ENCODE measurements at regions not wholly inside any gene's neighbourhood (a gene's known extent, or its start where the extent isn't known, plus 50 kb on each side); places are given as distances from the start of the nearest gene placed in this dataset.

- no peak for DNase-seq
Observed at GRCh38 chr2:239864247-239865058, 160.7 kb downstream of the NDUFA10 start.

DNA sequence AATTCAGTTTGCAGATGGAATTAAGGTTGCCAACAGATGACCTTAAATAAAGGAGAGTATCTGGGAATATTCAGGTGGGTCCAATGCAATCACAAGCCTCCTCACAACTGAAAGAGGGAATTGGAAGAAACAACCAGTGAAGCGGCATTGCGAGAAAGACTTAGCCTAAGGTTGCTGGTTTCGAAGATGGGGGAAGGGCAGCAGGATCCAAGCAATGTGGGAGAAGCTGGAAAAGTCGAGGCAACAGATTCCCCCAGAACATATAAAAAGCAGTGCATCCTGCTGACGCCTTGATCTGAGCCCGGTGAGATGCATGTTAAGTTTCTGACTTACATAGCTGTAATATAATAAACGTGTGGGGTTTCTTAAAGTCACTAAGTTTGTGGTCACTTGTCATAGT is 162.5 kb downstream of the NDUFA10 start:
- no peak for DNase-seq

- peak; percentile 89 for DNase-seq
Observed at GRCh38 chr2:239858179-239858578, 167.0 kb downstream of the NDUFA10 start.

GRCh38 chr2:239857591-239857990 is 167.6 kb downstream of the NDUFA10 start:
- no peak for DNase-seq

DNA sequence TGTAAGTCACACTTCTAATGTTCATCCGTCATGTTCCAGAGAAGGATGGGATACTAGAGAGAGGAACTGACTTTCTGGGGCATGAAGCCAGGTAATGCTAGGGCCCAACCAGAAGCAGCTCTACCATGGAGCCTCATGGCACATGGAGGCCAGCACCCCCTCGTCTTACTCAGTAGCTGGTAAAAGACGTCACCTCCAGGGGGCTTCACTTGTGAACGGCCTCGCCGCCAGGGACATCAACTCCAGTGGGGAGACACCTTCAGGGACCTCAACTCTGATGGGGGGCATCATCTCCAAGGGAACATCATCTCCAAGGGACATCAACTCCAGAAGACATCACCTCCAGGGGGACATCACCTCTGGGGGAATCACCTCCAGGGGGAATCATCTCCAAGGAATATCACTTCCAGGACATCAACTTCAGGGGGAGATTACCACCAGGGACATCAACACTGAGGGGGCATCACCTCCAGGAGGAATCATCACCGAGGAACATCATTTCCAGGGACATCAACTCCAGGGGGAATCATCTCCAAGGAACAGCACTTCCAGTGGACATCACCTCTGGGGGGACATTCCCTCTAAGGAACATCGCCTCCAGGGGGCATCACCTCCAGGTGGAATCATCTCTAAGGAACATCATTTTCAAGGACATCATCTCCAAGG is 168.4 kb downstream of the NDUFA10 start:
- DNase-seq: no peak

GRCh38 chr2:239855863-239856587 is 169.1 kb downstream of the NDUFA10 start:
- no peak for DNase-seq

DNA sequence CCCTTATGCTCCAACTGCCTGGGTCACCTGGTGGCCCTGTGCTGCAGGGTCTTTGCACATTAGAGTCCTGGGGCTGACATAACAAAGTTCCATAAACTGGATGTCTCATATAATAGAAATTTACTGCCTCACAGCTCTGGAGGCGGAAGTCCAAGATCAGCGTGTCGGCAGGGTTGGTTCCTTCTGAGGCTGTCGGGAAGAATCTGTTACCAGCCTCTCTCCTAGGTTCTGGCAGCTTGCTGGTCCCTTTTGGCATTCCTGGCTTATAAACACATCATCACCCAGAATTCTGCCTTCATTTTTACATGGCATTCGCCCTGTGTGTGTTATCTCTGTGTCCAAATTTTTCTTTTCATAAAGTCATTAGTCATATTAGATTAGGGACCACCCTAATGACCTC is 170.5 kb downstream of the NDUFA10 start:
- no peak for DNase-seq

GRCh38 chr2:239853706-239854327 is 171.3 kb downstream of the NDUFA10 start:
- DNase-seq: no peak

DNA sequence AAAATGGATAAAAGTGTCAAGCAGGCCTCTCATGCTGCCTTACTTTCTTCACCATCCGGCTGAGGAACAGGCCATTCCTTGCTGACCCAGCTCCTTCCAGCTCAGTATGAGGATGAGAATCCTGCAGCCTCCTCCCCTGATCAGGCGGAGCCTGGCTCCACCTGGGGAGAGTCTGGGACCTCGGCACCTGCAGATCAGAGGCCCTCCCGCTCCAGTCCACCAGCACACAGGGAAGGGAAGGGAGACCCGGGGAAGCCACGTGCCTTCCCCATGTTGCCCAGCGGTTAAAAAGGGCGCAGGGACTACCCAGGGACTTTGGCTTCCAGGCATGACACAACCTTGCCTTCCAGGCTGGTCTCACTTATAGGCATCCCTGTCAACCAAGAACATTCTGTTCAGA is 172.0 kb downstream of the NDUFA10 start:
- no peak for DNase-seq

- no peak for DNase-seq
Observed at GRCh38 chr2:239852272-239852671, 172.9 kb downstream of the NDUFA10 start.

DNA sequence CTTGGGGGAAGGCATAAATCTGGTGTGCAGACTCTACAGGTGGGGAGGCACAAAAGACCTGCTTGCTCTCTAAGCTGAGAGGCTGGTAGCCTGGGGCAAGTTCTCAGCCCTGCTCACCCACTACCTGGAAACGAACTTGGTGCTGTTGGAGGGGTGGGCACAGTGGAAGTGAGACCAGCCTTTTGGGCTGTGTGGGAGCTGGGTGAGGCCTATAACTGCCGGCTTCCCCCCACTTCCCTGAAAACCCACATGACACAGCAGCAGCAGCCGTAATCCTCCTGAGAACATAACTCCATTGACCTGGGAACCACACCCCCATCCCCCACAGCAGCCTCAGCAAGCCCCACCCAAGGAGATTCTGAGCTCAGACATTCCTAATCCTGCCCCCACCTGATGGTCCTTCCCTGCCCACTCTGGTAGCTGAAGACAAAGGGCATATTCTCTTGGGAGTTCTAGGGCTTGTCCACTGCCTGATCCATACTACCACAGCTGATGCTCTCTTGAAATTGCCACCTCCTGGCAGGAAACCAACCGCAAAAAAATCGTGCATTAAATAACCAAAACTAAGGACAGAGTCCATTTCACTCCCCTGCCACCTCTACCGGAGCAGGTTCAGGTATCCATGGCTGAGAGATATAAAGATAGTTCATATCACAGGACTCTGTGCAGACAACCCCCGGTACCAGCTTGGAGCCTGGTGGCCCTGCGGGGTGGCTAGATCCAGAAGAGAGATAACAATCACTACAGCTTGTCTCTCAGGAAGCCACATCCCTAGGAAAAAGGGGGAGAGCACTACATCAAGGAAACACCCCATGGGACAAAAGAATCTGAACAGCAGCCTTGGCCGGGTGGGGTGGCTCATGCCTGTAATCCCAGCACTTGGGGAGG is 178.1 kb downstream of the NDUFA10 start:
- DNase-seq: peak; percentile 49

DNA sequence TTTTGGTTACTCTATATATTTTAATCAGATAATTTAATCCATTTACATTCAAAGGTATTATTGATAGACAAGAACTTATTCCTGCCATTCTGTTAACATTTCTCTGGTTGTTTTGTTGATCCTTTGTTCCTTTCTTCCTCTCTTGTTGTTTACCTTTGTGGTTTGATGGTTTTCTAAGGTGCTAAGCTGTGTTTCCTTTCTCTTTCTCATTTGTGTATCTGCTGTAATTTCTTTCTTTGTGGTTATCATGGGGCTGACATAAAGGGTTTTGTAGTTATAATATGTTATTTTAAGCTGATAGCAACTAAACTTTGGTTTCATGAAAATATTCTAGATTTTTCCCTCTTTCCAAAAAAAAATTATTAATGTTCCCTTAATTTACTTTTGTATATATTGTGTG is 179.2 kb downstream of the NDUFA10 start:
- no peak for DNase-seq

- DNase-seq: no peak
Observed at GRCh38 chr2:239839306-239839705, 185.8 kb downstream of the NDUFA10 start.

GRCh38 chr2:239836021-239836765 is 188.9 kb downstream of the NDUFA10 start:
- no peak for DNase-seq

GRCh38 chr2:239835056-239835455 is 190.1 kb downstream of the NDUFA10 start:
- no peak for DNase-seq

DNA sequence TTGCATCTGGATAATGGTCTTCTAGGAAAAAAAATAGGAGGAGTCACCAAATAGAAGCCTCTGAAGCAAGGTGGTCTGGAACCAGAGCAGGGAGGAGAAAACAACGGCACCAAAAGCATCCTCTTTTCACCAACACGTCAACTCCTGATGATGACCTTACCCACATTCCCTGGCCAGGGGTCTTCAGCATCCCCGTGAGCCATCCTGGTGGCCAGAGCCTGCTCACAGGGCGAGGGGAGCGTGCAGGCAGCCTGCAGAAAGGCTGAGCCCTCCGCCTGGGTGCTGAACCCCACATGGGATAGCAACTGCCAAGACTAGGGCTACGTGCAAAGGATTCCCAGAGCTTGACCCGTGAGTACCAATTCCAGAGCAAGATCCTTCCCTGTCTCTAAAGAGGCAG is 191.0 kb downstream of the NDUFA10 start:
- DNase-seq: no peak

- DNase-seq: no peak
Observed at GRCh38 chr2:239833269-239834109, 191.7 kb downstream of the NDUFA10 start.

DNA sequence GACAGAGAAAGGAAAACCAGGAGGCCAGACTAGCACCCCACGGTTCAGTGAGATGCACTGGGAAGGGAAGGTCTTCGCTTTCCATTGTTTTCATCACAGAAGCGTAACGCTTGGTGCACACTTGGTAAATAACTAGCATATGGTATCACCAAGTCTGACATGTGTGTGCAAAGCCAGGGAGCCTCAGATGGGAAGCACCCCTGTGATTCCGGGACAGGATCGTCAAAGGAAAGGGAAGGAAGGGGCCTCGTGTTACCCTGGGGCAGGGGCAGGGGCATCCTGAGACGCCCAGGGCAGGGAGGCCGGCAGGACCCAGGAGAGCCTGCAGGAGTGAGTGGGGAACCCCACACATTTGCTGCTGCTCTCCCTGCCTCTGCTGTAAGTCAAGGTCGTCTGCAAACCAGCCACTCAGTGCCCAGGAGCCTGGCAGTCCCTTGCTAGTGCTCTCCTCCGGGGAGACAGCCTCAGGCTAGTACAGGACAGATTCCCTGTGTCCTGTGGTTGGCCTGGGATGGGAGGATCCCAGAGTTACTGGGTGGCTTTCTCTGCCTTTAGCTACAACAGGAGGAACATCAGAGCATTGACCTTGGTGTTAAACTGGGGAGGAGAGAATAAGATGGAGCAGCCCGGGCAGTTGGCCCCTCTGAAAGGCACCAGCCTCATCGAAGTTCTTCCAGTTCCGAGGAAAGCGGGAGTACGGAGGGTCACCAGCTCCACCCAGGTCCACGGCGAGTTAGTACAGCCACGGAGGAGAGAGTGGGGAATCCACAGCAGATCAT is 192.5 kb downstream of the NDUFA10 start:
- DNase-seq: no peak

DNA sequence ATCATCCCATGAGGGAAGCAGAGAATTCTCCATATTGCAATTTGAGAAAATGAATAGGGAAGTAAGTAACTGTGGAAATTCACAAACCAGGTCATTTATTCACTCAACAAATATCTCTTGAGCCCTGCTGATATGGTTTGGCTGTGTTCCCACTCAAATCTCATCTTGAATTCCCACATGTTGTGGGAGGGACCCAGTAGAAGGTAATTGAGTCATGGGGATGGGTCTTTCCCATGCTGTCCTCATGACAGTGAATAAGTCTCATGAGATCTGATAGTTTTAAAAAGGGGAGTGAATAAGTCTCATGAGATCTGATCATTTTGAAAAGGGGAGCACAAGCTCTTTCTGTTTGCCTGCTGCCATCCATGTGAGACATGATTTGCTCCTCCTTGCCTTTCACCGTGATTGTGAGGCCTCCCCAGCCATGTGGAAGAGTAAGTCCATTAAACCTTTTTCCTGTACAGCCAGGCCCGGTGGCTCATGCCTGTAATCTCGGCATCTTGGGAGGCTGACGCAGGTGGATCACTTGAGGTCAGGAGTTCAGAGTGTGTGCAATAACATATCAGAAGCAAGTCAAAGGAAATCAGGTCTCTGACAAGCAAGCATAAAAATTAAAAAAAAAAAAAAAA is 193.2 kb downstream of the NDUFA10 start:
- no peak for DNase-seq
